GM12872 (cell line): ENCODE measurements at regions not wholly inside any gene's neighbourhood (a gene's known extent, or its start where the extent isn't known, plus 50 kb on each side); places are given as distances from the start of the nearest gene placed in this dataset.
A peak's percentile ranks its signal among the peaks of the same experiment; 100 is the strongest.

Experiments
- TF ChIP-seq, protein P1 (sequence below): IDR thresholded peaks from 3 replicates; pipeline ENCODE4 v1.5.1; 2011; ENCODE audit warnings: low read depth, mild to moderate bottlenecking, low read length, moderate library complexity; ENCODE audit not compliant: insufficient read depth

DNA sequence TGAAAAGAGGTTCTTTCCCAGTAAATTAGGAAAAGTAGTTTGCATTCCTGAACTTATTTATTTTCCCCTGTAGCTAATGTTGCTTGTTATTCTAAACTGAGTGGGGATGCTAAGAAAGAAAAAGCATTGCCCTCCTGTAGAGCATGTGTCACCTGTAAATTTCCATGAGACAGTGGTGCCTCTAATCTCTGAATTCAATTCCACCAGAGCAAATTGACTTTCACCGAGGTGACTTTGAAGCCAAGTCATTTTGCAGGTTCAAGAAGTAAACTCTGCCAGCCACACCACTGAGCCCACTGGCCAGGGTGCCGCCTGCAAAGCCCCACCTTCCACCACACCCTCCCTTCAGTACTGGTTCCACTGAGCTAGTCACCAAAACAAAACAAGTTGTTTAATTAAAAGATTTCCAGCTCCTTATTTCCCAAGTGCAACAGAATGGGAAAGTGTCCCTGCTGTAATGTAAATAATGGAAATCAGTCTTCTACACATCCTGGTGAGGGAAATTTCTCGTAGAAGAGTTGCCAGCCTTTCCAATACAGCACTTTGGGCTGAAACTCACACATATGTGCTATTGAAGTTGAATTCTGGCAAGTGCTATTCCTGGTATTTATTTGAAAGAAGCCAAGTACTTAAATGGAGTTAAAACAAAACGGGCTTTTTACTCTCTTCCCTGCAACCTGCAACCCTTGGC, 254.8 kb downstream of the RNF152 start:
- TF ChIP-seq, protein P1, sequence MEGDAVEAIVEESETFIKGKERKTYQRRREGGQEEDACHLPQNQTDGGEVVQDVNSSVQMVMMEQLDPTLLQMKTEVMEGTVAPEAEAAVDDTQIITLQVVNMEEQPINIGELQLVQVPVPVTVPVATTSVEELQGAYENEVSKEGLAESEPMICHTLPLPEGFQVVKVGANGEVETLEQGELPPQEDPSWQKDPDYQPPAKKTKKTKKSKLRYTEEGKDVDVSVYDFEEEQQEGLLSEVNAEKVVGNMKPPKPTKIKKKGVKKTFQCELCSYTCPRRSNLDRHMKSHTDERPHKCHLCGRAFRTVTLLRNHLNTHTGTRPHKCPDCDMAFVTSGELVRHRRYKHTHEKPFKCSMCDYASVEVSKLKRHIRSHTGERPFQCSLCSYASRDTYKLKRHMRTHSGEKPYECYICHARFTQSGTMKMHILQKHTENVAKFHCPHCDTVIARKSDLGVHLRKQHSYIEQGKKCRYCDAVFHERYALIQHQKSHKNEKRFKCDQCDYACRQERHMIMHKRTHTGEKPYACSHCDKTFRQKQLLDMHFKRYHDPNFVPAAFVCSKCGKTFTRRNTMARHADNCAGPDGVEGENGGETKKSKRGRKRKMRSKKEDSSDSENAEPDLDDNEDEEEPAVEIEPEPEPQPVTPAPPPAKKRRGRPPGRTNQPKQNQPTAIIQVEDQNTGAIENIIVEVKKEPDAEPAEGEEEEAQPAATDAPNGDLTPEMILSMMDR: no peak

DNA sequence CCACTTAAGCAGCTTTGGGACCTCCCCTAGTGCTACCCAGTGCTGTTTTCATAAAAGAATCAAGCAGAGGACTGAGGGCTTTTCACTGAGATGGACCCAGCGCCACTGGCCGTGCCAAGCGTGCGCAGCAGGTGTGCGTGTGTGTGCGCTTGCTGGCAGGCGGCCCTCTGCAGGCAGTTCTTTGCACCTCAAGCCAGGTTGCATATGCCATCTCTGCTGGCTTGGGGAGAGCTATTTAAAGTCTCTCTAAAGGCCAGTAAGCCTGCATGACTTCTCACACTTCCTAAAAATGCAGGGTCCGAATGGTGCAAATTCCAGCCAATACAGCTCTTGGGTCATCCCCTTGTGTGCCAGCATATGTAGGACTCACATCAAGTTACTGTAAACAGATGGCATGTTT, 255.5 kb downstream of the RNF152 start:
- TF ChIP-seq, protein P1: no peak

DNA sequence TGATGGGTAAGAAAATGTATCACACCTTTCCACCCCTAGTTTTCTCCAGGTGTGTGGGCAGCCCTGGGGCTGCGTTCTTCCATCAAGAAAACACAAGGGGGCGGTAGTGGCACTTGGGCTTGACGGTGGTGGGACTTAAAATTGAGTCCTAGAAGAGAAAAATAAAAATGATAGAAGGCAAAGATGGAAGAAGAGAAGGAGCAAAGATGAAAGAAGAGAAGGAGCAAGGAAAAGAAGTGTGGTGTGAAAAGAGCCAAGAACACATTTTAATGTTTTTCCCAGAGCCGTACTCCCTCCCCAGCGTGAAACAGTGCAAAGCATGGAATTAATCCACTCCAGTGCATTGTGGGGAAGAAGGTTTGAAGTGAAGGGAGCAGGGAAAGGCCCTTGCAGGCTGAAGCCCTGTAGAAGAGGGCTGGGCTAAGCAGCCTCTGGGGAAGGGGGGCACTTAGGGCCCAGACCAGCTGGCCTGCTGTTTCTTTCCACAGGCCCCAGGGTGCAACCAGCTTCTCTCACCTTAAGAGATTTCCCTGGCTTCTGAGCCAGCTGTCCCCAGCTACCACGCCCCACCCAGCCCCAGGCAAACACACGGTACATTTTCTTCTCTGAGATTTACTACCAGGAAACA, 256.8 kb downstream of the RNF152 start:
- TF ChIP-seq, protein P1: peak; percentile 69

DNA sequence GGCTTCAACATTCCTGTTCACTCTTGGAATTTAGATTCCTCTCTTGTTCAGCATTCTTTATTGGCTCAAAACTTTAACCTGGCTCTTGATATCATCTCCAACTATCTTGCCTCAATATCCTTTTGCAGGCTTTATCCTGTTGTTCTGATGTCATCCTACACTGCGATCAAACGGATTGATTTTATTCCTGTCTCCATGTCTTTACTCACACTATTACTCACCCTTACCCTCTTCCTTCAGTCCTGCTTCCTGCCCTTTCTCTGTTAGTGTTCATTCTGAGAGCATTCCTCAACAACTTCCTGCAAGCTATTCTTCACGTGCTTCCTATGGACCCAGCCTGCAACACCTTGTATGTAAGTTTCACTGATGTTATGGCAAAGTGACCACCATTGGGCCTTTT, 264.7 kb downstream of the RNF152 start:
- TF ChIP-seq, protein P1: no peak

DNA sequence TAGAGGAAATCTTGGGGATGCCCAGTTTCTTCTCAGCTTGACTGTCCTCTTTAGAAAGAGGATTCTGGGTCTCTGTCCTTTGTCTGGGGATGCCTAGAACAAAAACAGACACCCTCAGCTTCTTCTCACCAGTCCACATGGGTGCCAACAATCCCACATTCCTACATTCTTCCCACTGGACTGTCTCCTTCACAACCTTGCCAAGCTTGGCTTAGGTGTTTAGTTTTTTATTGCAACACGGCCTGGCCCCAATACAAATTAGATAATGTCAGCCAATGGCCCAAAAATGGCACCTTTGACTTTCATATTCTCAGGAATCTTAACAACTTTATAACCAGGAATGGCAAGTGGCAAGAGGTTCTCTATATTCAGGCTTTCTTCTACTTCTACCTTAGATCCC, 273.0 kb downstream of the RNF152 start:
- TF ChIP-seq, protein P1: no peak

DNA sequence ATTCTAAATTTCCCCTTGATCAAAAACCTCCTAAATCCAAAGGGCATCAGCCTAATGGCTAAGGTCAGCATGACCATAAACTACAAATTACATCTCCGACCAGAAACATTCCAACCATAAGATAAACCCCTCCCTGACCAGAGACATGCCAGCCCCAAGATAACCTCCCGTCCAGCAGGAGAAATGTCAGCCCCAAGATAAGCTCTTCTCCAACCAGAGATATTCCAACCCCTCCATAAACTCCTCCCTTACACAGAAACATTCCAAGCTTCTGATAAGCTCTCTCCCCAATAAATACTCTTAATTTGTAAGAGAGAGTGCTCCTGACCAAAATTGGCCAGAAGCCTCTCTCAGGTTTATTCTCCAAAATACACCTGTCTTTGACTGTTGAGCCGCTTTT, 274.0 kb downstream of the RNF152 start:
- TF ChIP-seq, protein P1: no peak

DNA sequence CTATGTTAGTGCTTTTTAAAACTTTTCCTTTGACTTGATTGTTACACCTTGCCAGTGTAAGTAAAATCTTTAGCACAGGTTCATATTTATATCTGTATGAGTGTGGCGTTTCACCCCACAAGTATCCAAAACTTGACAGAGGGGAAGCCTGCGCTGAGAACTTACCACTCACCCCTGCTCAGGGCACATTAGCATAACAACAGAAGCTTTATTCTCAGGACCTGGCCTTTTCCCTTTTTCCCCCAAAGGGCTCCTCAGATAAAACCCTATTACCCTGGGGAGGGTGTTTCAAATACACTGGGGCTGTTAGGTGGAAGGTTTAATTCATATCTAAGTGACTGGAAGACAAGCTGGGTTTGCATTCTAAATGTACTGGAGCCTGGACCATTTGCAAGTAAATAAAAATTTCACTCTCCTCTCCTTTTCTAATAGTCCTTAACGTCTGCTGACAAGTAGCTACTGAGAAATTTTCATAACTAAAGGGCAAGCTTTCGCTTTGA, 276.6 kb downstream of the RNF152 start:
- TF ChIP-seq, protein P1: no peak
